ENCODE measurements at regions not wholly inside any gene's neighbourhood (a gene's known extent, or its start where the extent isn't known, plus 50 kb on each side); places are given as distances from the start of the nearest gene placed in this dataset.

- peak; percentile 57 for TF ChIP-seq POLR2AphosphoS5 (IDR thresholded peaks at IDR 0.05; ENCODE audit: insufficient read depth, low read depth, low read length)
- TF ChIP-seq, protein P1, sequence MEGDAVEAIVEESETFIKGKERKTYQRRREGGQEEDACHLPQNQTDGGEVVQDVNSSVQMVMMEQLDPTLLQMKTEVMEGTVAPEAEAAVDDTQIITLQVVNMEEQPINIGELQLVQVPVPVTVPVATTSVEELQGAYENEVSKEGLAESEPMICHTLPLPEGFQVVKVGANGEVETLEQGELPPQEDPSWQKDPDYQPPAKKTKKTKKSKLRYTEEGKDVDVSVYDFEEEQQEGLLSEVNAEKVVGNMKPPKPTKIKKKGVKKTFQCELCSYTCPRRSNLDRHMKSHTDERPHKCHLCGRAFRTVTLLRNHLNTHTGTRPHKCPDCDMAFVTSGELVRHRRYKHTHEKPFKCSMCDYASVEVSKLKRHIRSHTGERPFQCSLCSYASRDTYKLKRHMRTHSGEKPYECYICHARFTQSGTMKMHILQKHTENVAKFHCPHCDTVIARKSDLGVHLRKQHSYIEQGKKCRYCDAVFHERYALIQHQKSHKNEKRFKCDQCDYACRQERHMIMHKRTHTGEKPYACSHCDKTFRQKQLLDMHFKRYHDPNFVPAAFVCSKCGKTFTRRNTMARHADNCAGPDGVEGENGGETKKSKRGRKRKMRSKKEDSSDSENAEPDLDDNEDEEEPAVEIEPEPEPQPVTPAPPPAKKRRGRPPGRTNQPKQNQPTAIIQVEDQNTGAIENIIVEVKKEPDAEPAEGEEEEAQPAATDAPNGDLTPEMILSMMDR (IDR thresholded peaks at IDR 0.05; ENCODE audit: extremely low read depth in 1 of 2, insufficient read depth in 1 of 2, low read depth in 1 of 2, low read length in 2 of 2): no peak
- TF ChIP-seq JUN (IDR thresholded peaks at IDR 0.05; ENCODE audit: borderline replicate concordance, insufficient read depth, insufficient read length, low read depth): peak; percentile 44
- TF ChIP-seq EZH2 (IDR thresholded peaks at IDR 0.05; ENCODE audit: borderline replicate concordance, low read depth, low read length, severe bottlenecking): no peak
- TF ChIP-seq POLR2A (IDR thresholded peaks at IDR 0.05; ENCODE audit: low read depth, low read length): peak; percentile 36
- peak; percentile 60 for TF ChIP-seq MYC (IDR thresholded peaks at IDR 0.05; ENCODE audit: low read depth, low read length)
- TF ChIP-seq, protein P2, sequence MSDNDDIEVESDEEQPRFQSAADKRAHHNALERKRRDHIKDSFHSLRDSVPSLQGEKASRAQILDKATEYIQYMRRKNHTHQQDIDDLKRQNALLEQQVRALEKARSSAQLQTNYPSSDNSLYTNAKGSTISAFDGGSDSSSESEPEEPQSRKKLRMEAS (IDR thresholded peaks at IDR 0.05; ENCODE audit: insufficient read depth, insufficient read length): no peak
- peak; percentile 64 for TF ChIP-seq FOS (IDR thresholded peaks at IDR 0.05; ENCODE audit: borderline replicate concordance, insufficient read depth, low read length)
These were observed 50.2 kb upstream of the IVNS1ABP start for GRCh38 chr1:185367218-185367617.

Data from endothelial cell of umbilical vein (primary cell).